Heart left ventricle (tissue), 16 donors: ENCODE measurements at regions not wholly inside any gene's neighbourhood (a gene's known extent, or its start where the extent isn't known, plus 50 kb on each side); places are given as distances from the start of the nearest gene placed in this dataset.

Experiments
- ATAC-seq, 4 donors: fragments of 200-7000 bp; cut with Tn5 transposase; one replicate each; pipeline ENCODE4 v1.9.1; 2020 to 2022; ENCODE audit warnings: moderate library complexity in 4 of 4, mild to moderate bottlenecking in 3 of 4, moderate number of reproducible peaks in 1 of 4
- DNase-seq, 5 donors: peaks; one replicate each; pipeline ENCODE4 v3.0.0-alpha.2; 2020
- H3K27ac ChIP-seq, 12 donors: fragments of 200-600 bp; sonication (generic) in 4 of 12; one replicate each; pipeline versions ENCODE4 v1.5.0 to v1.8.0; 2016 to 2022; ENCODE audit warnings: mild to moderate bottlenecking in 2 of 12
- H3K27me3 ChIP-seq, 9 donors: fragments of 200-600 bp; sonication (generic) in 2 of 9; one replicate each; pipeline versions ENCODE4 v1.5.1 to v1.8.0; 2016 to 2022; ENCODE audit warnings: mild to moderate bottlenecking in 3 of 9
- H3K36me3 ChIP-seq, 9 donors: fragments of 200-600 bp; sonication (generic) in 2 of 9; one replicate each; pipeline versions ENCODE4 v1.5.0 to v1.8.0; 2018 to 2022; ENCODE audit warnings: mild to moderate bottlenecking in 2 of 9
- H3K4me1 ChIP-seq, 12 donors: fragments of 200-600 bp; sonication (generic) in 4 of 12; one replicate each; pipeline versions ENCODE4 v1.5.0 to v1.8.0; 2016 to 2022; ENCODE audit warnings: mild to moderate bottlenecking in 3 of 12
- H3K4me3 ChIP-seq, 12 donors: fragments of 200-600 bp; sonication (generic) in 4 of 12; one replicate each; pipeline versions ENCODE4 v1.5.0 to v1.8.0; 2017 to 2022; ENCODE audit warnings: mild to moderate bottlenecking in 9 of 12, moderate library complexity in 4 of 12
- H3K9me3 ChIP-seq, 12 donors: fragments of 200-600 bp; sonication (generic) in 4 of 12; one replicate each; pipeline versions ENCODE4 v1.5.0 to v1.8.0; 2016 to 2022; ENCODE audit warnings: mild to moderate bottlenecking in 1 of 12
- CTCF ChIP-seq, 12 donors: fragments of 200-600 bp; sonication (generic) in 4 of 12; IDR thresholded peaks; one replicate each; pipeline versions ENCODE4 v1.5.0 to v1.8.0; 2018 to 2022; ENCODE audit warnings: antibody characterized with exemption in 12 of 12, mild to moderate bottlenecking in 5 of 12
- POLR2A ChIP-seq, 2 donors: fragments of 450-650 bp; IDR thresholded peaks; one replicate each; pipeline ENCODE4 v1.6.1; 2017; ENCODE audit warnings: antibody characterized with exemption in 2 of 2, mild to moderate bottlenecking in 2 of 2, moderate library complexity in 2 of 2
- WGBS, 4 donors: extraction: QIAGEN DNeasy Blood & Tissue Kit in 2 of 4; methylation state at CpG; one replicate each; pipeline versions ENCODE4 v1.1.5 to v1.1.7; 2013 to 2018; 5-methylcytosine and 5-hydroxymethylcytosine counted together
- intact Hi-C, 10 donors: fragments of 100-400 bp; cut with DNase I; formaldehyde crosslinking; loops; one replicate each; pipeline versions ENCODE4 v1.11.1 to v1.14.2; 2022
- donor health status: ischemic (EF 13 %, LVEDD 7.1; RV severe dilation, severe dysfunction).
- donor health status: healthy with polysubstance abuse.
- donor health status: DM: no; HTN: yes; CAD: no.
- donor health status: DM: no; HTN: no; CAD: no.
- donor health status: ischemic (EF 25% LVEDD 6.9; RV normal size, moderate dysfunction).
- donor health status: ischemic (EF 25% LVEDD 5.7; RV mildly dilated, moderate dysfunction).
- donor health status: healthy.
- donor health status: DM: yes; HTN: yes; CAD: no.
- donor health status: ischemic (EF 35%, LVEDD 5.7; RV mildly dilated, moderate dysfunction).
- donor health status: nonischemic (EF 11% LVEDD 7.7; RV severe dilation, severe dysfunction).
- donor health status: DM: yes; HTN: yes; CAD: no.
- donor health status: PGD.
- donor health status: ischemic (EF 29% LVEDD 5.4; RV normal size, mild dysfunction).
- donor health status: nonischemic (EF 23%, LVEDD 6.1; RV moderate dilation, normal function).

GRCh38 chr20:60262967-60263603 lies 304.9 kb downstream of the CDH26 start:
- 7 to 15% (median 14%) methylated on average over 4 of the region's 4 CpGs for WGBS, 4 donors
- no peaks in the 10 kb centered on the region for H3K4me1 ChIP-seq

GRCh38 chr20:60263725-60264709 lies 305.8 kb downstream of the CDH26 start:
- DNase-seq, result no peak
- no peak overlapping the region for H3K4me3 ChIP-seq
- H3K9me3 ChIP-seq, result no peaks in the 10 kb centered on the region
- no peak for ATAC-seq
- peaks cover 0 to 19% (median 0%) of the 10 kb centered on the region in 9 donors for H3K27me3 ChIP-seq
- 68 to 79% (median 76%) methylated on average over 18 of the region's 18 CpGs for WGBS, 4 donors
- no peak for TF ChIP-seq POLR2A (IDR thresholded peaks at IDR 0.05)
- TF ChIP-seq CTCF (IDR thresholded peaks at IDR 0.05), result no peak
- H3K4me1 ChIP-seq, result no peaks in the 10 kb centered on the region
- no peaks in the 10 kb centered on the region for H3K36me3 ChIP-seq
- no peak overlapping the region for H3K27ac ChIP-seq
- intact Hi-C loops, result loop anchor here in 7 of 10 donors (5.0 to 10.0 kb wide), 2 partner anchors 207 to 209 kb away; no protein-coding TSS in a partner anchor

More at GRCh38 chr20:60262967-60263603, 304.9 kb downstream of the CDH26 start:
- Histone ChIP-seq H3K4me3 (no peak overlapping the region), H3K27ac (no peak overlapping the region), H3K9me3 (no peaks in the 10 kb centered on the region), H3K36me3 (no peaks in the 10 kb centered on the region), H3K27me3 (peaks cover 0 to 19% (median 0%) of the 10 kb centered on the region in 9 donors)
- peak in 1 of 4 donors; percentile 44 for ATAC-seq
- DNase-seq, result no peak
- no peak for TF ChIP-seq POLR2A (IDR thresholded peaks at IDR 0.05)
- peak; percentile 20 to 72 (median 56) for TF ChIP-seq CTCF (IDR thresholded peaks at IDR 0.05)
- intact Hi-C loops, result loop anchor here in 7 of 10 donors (5.0 to 10.0 kb wide), 2 partner anchors 206 to 208 kb away; no protein-coding TSS in a partner anchor

DNA sequence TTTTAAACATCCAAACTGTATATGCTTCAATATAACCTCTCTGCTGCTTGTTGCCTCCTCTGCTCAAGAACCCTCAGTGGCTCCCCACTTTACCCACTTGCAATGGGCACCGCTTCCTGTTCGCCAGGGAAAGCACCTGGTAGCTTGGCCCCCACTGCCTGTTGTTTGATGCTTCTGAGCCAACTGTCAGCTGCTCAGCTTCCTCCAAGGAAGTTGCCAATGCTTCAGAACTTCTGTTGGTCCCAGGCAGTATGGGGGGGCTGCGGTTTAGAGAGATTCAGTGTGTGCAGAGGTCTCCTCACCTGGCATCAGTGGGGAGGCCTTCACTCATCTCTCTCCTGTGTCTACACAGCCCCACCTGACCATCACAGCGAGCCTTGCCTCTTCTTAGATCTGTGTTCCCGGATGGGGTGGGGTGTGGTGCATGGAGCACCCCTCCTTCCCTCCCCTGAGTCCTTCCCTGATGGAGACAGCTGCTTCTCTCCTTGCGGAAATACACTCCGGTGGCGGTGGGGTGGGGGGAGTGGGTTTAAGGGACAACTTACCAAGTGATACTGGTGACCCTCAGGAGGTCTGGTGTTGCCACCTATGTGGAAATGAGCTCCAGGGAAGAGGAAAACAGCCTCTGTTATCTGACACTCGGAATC lies 308.1 kb downstream of the CDH26 start:
- no peak overlapping the region for H3K4me3 ChIP-seq
- TF ChIP-seq CTCF (IDR thresholded peaks at IDR 0.05) (no peak), POLR2A (IDR thresholded peaks at IDR 0.05) (no peak)
- DNase-seq, result no peak
- H3K9me3 ChIP-seq, result no peaks in the 10 kb centered on the region
- 59 to 78% (median 68%) methylated on average over 8 to 9 of the region's 9 CpGs for WGBS, 4 donors
- no peak for ATAC-seq
- H3K27me3 ChIP-seq, result peaks cover 0 to 19% (median 0%) of the 10 kb centered on the region in 9 donors
- H3K27ac ChIP-seq, result no peak overlapping the region
- intact Hi-C loops, result loop anchor here in 2 of 10 donors (5.0 to 10.0 kb wide), 2 partner anchors 209 to 211 kb away; no protein-coding TSS in a partner anchor
- H3K4me1 ChIP-seq, result no peaks in the 10 kb centered on the region
- H3K36me3 ChIP-seq, result no peaks in the 10 kb centered on the region
